Mucosa of rectum (tissue), 2 donors: ENCODE measurements at regions not wholly inside any gene's neighbourhood (a gene's known extent, or its start where the extent isn't known, plus 50 kb on each side); places are given as distances from the start of the nearest gene placed in this dataset.

Experiments
- H3K27ac ChIP-seq, 2 donors: one replicate each; pipeline ENCODE4 v1.7.0; 2013; ENCODE audit warnings: inconsistent platforms in 2 of 2, low read depth in 2 of 2, low read length in 2 of 2
- H3K27me3 ChIP-seq, 2 donors: one replicate each; pipeline ENCODE4 v1.7.0; 2013; ENCODE audit warnings: low read length in 2 of 2; ENCODE audit not compliant: control insufficient read depth in 2 of 2, insufficient read depth in 2 of 2
- H3K36me3 ChIP-seq, 2 donors: one replicate each; pipeline ENCODE4 v1.7.0; 2013; ENCODE audit warnings: low read length in 2 of 2; ENCODE audit not compliant: control insufficient read depth in 2 of 2, insufficient read depth in 2 of 2
- H3K4me1 ChIP-seq, 2 donors: one replicate each; pipeline ENCODE4 v1.7.0; 2013; ENCODE audit warnings: low read length in 2 of 2, mild to moderate bottlenecking in 1 of 2; ENCODE audit not compliant: control insufficient read depth in 2 of 2, insufficient read depth in 2 of 2
- H3K4me3 ChIP-seq, 2 donors: one replicate each; pipeline ENCODE4 v1.7.0; 2013; ENCODE audit warnings: low read length in 2 of 2
- H3K9ac ChIP-seq, 2 donors: one replicate each; pipeline ENCODE4 v1.7.0; 2013; ENCODE audit warnings: low read length in 2 of 2, low read depth in 1 of 2, mild to moderate bottlenecking in 1 of 2
- H3K9me3 ChIP-seq, 2 donors: one replicate each; pipeline ENCODE4 v1.7.0; 2013; ENCODE audit warnings: low read length in 2 of 2; ENCODE audit not compliant: control insufficient read depth in 2 of 2
- donor health status: healthy.
- donor health status: Normal muscosa, but diverticular disease.

- H3K9ac ChIP-seq: no peak overlapping the region
- H3K36me3 ChIP-seq: no peaks in the 10 kb centered on the region
- H3K4me1 ChIP-seq: peaks cover 5 to 11% of the 10 kb centered on the region in 2 donors
- no peaks in the 10 kb centered on the region for H3K27me3 ChIP-seq
- H3K9me3 ChIP-seq: no peaks in the 10 kb centered on the region
- H3K27ac ChIP-seq: no peak overlapping the region
- no peak overlapping the region for H3K4me3 ChIP-seq
These were observed 155.0 kb downstream of the DAD1 start for GRCh38 chr14:22434030-22434429.

- Histone ChIP-seq H3K27me3 (no peaks in the 10 kb centered on the region), H3K27ac (peak overlapping the region in 1 of 2 donors; percentile 32), H3K9ac (no peak overlapping the region), H3K9me3 (no peaks in the 10 kb centered on the region), H3K4me3 (no peak overlapping the region), H3K36me3 (no peaks in the 10 kb centered on the region), H3K4me1 (peaks cover 5 to 11% of the 10 kb centered on the region in 2 donors)
These were observed 156.0 kb downstream of the DAD1 start for GRCh38 chr14:22433069-22433468.

- Histone ChIP-seq H3K9me3 (no peaks in the 10 kb centered on the region), H3K27ac (peak overlapping the region in 1 of 2 donors; percentile 32), H3K4me3 (no peak overlapping the region), H3K4me1 (peaks cover 5 to 11% of the 10 kb centered on the region in 2 donors), H3K36me3 (no peaks in the 10 kb centered on the region), H3K27me3 (no peaks in the 10 kb centered on the region), H3K9ac (no peak overlapping the region)
These were observed 156.6 kb downstream of the DAD1 start for GRCh38 chr14:22432348-22432976.

GRCh38 chr14:22429546-22430294 is 159.3 kb downstream of the DAD1 start:
- Histone ChIP-seq H3K9ac (no peak overlapping the region), H3K9me3 (no peaks in the 10 kb centered on the region), H3K4me3 (no peak overlapping the region), H3K36me3 (no peaks in the 10 kb centered on the region), H3K27ac (no peak overlapping the region), H3K4me1 (peaks cover 5 to 11% of the 10 kb centered on the region in 2 donors), H3K27me3 (no peaks in the 10 kb centered on the region)

GRCh38 chr14:22428700-22429291 is 160.2 kb downstream of the DAD1 start:
- no peak overlapping the region for H3K27ac ChIP-seq
- no peaks in the 10 kb centered on the region for H3K27me3 ChIP-seq
- peaks cover 5 to 11% of the 10 kb centered on the region in 2 donors for H3K4me1 ChIP-seq
- no peaks in the 10 kb centered on the region for H3K36me3 ChIP-seq
- no peak overlapping the region for H3K9ac ChIP-seq
- H3K4me3 ChIP-seq: no peak overlapping the region
- no peaks in the 10 kb centered on the region for H3K9me3 ChIP-seq

- H3K4me3 ChIP-seq: no peak overlapping the region
These were observed 161.2 kb downstream of the DAD1 start for GRCh38 chr14:22427771-22428231.

GRCh38 chr14:22426711-22427110 is 162.3 kb downstream of the DAD1 start:
- H3K4me3 ChIP-seq: no peak overlapping the region
- H3K36me3 ChIP-seq: no peaks in the 10 kb centered on the region
- no peaks in the 10 kb centered on the region for H3K27me3 ChIP-seq
- no peak overlapping the region for H3K27ac ChIP-seq
- H3K4me1 ChIP-seq: no peaks in the 10 kb centered on the region
- no peak overlapping the region for H3K9ac ChIP-seq
- no peaks in the 10 kb centered on the region for H3K9me3 ChIP-seq

More at GRCh38 chr14:22427771-22428231, 161.2 kb downstream of the DAD1 start:
- H3K27me3 ChIP-seq: no peaks in the 10 kb centered on the region
- peaks cover 2 to 6% of the 10 kb centered on the region in 2 donors for H3K4me1 ChIP-seq
- H3K9ac ChIP-seq: no peak overlapping the region
- H3K36me3 ChIP-seq: no peaks in the 10 kb centered on the region
- H3K27ac ChIP-seq: no peak overlapping the region
- no peaks in the 10 kb centered on the region for H3K9me3 ChIP-seq

- Histone ChIP-seq H3K27me3 (no peaks in the 10 kb centered on the region), H3K9ac (no peak overlapping the region), H3K36me3 (no peaks in the 10 kb centered on the region), H3K4me3 (no peak overlapping the region), H3K4me1 (no peaks in the 10 kb centered on the region), H3K9me3 (no peaks in the 10 kb centered on the region), H3K27ac (no peak overlapping the region)
These were observed 165.1 kb downstream of the DAD1 start for GRCh38 chr14:22423958-22424357.

GRCh38 chr14:22422238-22422637 is 166.8 kb downstream of the DAD1 start:
- Histone ChIP-seq H3K4me3 (no peak overlapping the region), H3K36me3 (no peaks in the 10 kb centered on the region), H3K27ac (no peak overlapping the region), H3K9ac (no peak overlapping the region), H3K4me1 (no peaks in the 10 kb centered on the region), H3K9me3 (no peaks in the 10 kb centered on the region), H3K27me3 (no peaks in the 10 kb centered on the region)

GRCh38 chr14:22420598-22421186 is 168.3 kb downstream of the DAD1 start:
- Histone ChIP-seq H3K27me3 (no peaks in the 10 kb centered on the region), H3K27ac (no peak overlapping the region), H3K36me3 (no peaks in the 10 kb centered on the region), H3K4me3 (no peak overlapping the region), H3K4me1 (no peaks in the 10 kb centered on the region), H3K9me3 (no peaks in the 10 kb centered on the region), H3K9ac (no peak overlapping the region)
